ENCODE measurements at regions not wholly inside any gene's neighbourhood (a gene's known extent, or its start where the extent isn't known, plus 50 kb on each side); places are given as distances from the start of the nearest gene placed in this dataset.

GRCh38 chr2:58709274-58709673 is 468.1 kb upstream of the FANCL start:
- H3K9me3 ChIP-seq (ENCODE audit: insufficient read depth, low read length) = no peaks in the 10 kb centered on the region
- H3K27ac ChIP-seq (ENCODE audit: low read depth, low read length) = no peak overlapping the region
- no peaks in the 10 kb centered on the region for H4K20me1 ChIP-seq (ENCODE audit: low read depth, low read length)

GRCh38 chr2:58708565-58708964 is 467.4 kb upstream of the FANCL start:
- Histone ChIP-seq H4K20me1 (ENCODE audit: low read depth, low read length) (no peaks in the 10 kb centered on the region), H3K9me2 (replicated peaks; ENCODE audit: insufficient read depth, low read length) (no peaks in the 10 kb centered on the region), H3K27ac (ENCODE audit: low read depth, low read length) (no peak overlapping the region), H3K79me2 (ENCODE audit: insufficient read depth, low read length) (no peaks in the 10 kb centered on the region), H2AFZ (ENCODE audit: low read depth, low read length, severe bottlenecking) (no peak overlapping the region), H3F3A (ENCODE audit: insufficient read depth) (no peaks in the 10 kb centered on the region), H3K9ac (ENCODE audit: low read length) (no peak overlapping the region), H3K36me3 (ENCODE audit: low read length) (no peaks in the 10 kb centered on the region), H3K4me2 (ENCODE audit: low read depth, low read length, poor library complexity, severe bottlenecking) (no peak overlapping the region), H3K27me3 (ENCODE audit: low read length) (no peaks in the 10 kb centered on the region; the same call in 1 of the 2 replicates), H3K9me3 (ENCODE audit: insufficient read depth, low read length) (no peaks in the 10 kb centered on the region), H3K4me3 (ENCODE audit: insufficient read depth, low read length, poor library complexity, severe bottlenecking) (no peak overlapping the region)
- TF ChIP-seq EZH2phosphoT487 (conservative IDR thresholded peaks at IDR 0.05; ENCODE audit: low read length) = no peak
- no peak for TF ChIP-seq CTCF (IDR thresholded peaks at IDR 0.05; ENCODE audit: insufficient read depth, low read length, poor library complexity, severe bottlenecking)

More at GRCh38 chr2:58709274-58709673, 468.1 kb upstream of the FANCL start:
- H3K9me2 ChIP-seq (replicated peaks; ENCODE audit: insufficient read depth, low read length) = no peaks in the 10 kb centered on the region
- H3K4me3 ChIP-seq (ENCODE audit: insufficient read depth, low read length, poor library complexity, severe bottlenecking) = no peak overlapping the region
- H2AFZ ChIP-seq (ENCODE audit: low read depth, low read length, severe bottlenecking) = no peak overlapping the region
- H3F3A ChIP-seq (ENCODE audit: insufficient read depth) = no peaks in the 10 kb centered on the region
- no peak for TF ChIP-seq CTCF (IDR thresholded peaks at IDR 0.05; ENCODE audit: insufficient read depth, low read length, poor library complexity, severe bottlenecking)
- no peak for TF ChIP-seq EZH2phosphoT487 (conservative IDR thresholded peaks at IDR 0.05; ENCODE audit: low read length)
- H3K79me2 ChIP-seq (ENCODE audit: insufficient read depth, low read length) = no peaks in the 10 kb centered on the region
- H3K4me2 ChIP-seq (ENCODE audit: low read depth, low read length, poor library complexity, severe bottlenecking) = no peak overlapping the region
- H3K27me3 ChIP-seq (ENCODE audit: low read length) = no peaks in the 10 kb centered on the region; the same call in 1 of the 2 replicates
- H3K36me3 ChIP-seq (ENCODE audit: low read length) = no peaks in the 10 kb centered on the region
- H3K9ac ChIP-seq (ENCODE audit: low read length) = no peak overlapping the region

DNA sequence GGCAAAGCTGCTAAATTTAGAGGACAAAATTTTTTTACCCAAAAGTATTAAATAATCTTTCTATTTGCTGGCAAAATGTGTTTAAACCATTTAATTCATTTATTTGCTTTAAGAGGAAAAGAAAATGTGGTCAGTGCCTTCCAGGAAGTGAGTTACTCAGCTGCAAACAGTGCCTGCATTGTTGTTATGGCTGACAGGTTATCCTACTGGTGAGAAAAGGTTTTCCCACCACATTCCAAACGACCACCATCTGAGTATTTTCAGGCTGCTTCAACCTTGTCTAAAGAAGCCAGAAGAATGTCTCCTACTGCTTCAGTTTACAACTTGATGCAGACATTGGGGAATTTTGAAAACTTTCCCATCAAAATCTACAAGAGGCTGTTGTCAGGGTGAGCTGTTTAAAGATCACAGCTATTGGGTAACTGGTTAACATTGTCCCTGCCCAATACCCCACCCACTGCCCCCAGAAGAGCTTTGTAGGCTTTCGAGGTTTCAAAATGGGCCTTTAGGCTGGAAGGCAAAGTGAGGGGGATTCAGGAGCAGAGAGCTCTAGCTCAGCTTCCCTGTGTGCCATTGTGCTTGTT is 461.3 kb upstream of the FANCL start:
- H3K36me3 ChIP-seq (ENCODE audit: low read length) = no peaks in the 10 kb centered on the region
- no peak overlapping the region for H3K27ac ChIP-seq (ENCODE audit: low read depth, low read length)
- H3K9ac ChIP-seq (ENCODE audit: low read length) = no peak overlapping the region
- H3K79me2 ChIP-seq (ENCODE audit: insufficient read depth, low read length) = no peaks in the 10 kb centered on the region
- H3K4me3 ChIP-seq (ENCODE audit: insufficient read depth, low read length, poor library complexity, severe bottlenecking) = no peak overlapping the region
- no peaks in the 10 kb centered on the region for H3K9me2 ChIP-seq (replicated peaks; ENCODE audit: insufficient read depth, low read length)
- TF ChIP-seq CTCF (IDR thresholded peaks at IDR 0.05; ENCODE audit: insufficient read depth, low read length, poor library complexity, severe bottlenecking) (no peak), EZH2phosphoT487 (conservative IDR thresholded peaks at IDR 0.05; ENCODE audit: low read length) (no peak)
- no peaks in the 10 kb centered on the region; the same call in 1 of the 2 replicates for H3K27me3 ChIP-seq (ENCODE audit: low read length)
- H3F3A ChIP-seq (ENCODE audit: insufficient read depth) = no peaks in the 10 kb centered on the region
- no peaks in the 10 kb centered on the region for H3K9me3 ChIP-seq (ENCODE audit: insufficient read depth, low read length)
- no peaks in the 10 kb centered on the region for H4K20me1 ChIP-seq (ENCODE audit: low read depth, low read length)
- no peak overlapping the region for H2AFZ ChIP-seq (ENCODE audit: low read depth, low read length, severe bottlenecking)
- no peak overlapping the region for H3K4me2 ChIP-seq (ENCODE audit: low read depth, low read length, poor library complexity, severe bottlenecking)
